NT2/D1 (cell line): ENCODE measurements at regions not wholly inside any gene's neighbourhood (a gene's known extent, or its start where the extent isn't known, plus 50 kb on each side); places are given as distances from the start of the nearest gene placed in this dataset.

Source experiments
- SUZ12 ChIP-seq: IDR thresholded peaks from 2 replicates; pipeline ENCODE4 v1.6.1; 2011; ENCODE audit not compliant: insufficient read length, insufficient read depth; ENCODE audit errors: extremely low read depth
- YY1 ChIP-seq: IDR thresholded peaks from 2 replicates; pipeline ENCODE4 v1.6.1; 2011; ENCODE audit not compliant: insufficient read length, insufficient read depth
- ZNF274 ChIP-seq: IDR thresholded peaks from 2 replicates; pipeline ENCODE4 v1.6.1; 2011; ENCODE audit warnings: mild to moderate bottlenecking, low read depth, low read length

DNA sequence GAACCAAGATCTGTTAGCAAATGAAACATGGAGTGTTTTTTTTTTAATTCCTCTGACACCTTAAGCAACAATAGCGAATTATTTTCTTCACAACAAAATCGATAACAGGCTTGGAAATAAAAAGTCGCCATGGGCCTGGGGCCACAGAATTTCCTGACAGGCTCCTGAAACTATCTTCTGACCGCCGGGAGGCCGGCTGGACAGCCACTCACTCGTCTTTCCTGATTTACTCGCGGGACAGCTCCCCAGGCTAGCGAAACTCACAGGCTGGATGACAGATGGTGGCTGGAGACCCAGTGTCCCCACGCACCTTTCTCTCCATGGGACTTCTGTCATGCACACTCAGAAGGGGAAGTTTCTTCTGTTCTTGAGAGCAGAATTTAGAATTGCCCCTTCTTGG lies 143.3 kb upstream of the IRX2 start:
- TF ChIP-seq YY1 (no peak), SUZ12 (no peak), ZNF274 (no peak)
